ENCODE measurements at regions not wholly inside any gene's neighbourhood (a gene's known extent, or its start where the extent isn't known, plus 50 kb on each side); places are given as distances from the start of the nearest gene placed in this dataset.

DNA sequence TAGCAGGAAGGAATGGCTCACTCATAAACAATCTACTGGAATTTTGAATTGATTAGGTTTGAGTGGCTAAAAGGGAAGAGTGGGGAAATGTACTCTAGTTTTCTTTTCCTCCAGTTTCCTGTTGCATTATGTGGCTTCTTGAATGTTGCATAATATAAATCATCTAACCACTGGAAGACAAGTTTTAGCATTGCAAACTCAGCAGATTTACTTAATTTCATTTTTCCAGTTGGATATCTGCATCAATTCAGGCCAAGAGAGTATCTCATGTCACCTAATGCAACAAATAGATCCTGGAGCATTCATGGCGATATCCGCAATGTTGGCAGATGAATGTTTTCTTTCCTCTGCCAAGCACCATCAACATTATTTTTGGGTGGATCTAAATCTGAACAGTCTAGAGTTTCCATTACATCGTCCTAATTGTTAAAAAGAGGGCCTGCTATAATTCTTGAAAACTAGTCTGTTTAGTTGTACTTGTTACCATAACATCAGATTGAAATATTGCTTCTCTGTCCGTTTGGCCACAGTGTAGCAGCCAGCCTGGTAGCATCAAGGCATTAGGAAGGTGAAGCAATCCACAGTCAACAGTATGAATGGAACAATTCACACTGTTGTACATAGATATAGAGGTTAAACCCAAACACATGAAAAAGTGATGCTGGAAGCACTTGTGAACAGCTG, 544.2 kb downstream of the ETNK1 start:
- Histone ChIP-seq H4K20me1 (ENCODE audit: insufficient read depth, low read length, poor library complexity, severe bottlenecking) (no peaks in the 10 kb centered on the region), H3K9ac (ENCODE audit: low read depth, low read length, poor library complexity, severe bottlenecking) (no peak overlapping the region), H3K4me3 (ENCODE audit: low read length, poor library complexity, severe bottlenecking) (no peak overlapping the region), H3K4me2 (ENCODE audit: low read depth, low read length, poor library complexity, severe bottlenecking) (no peak overlapping the region), H3K79me2 (ENCODE audit: insufficient read depth, low read length) (no peaks in the 10 kb centered on the region), H3K4me1 (ENCODE audit: insufficient read depth, low read length, poor library complexity, severe bottlenecking) (no peaks in the 10 kb centered on the region), H2AFZ (ENCODE audit: low read length) (no peak overlapping the region), H3F3A (ENCODE audit: low read depth) (no peaks in the 10 kb centered on the region), H3K27me3 (ENCODE audit: insufficient read depth, low read length, poor library complexity, severe bottlenecking) (no peaks in the 10 kb centered on the region), H3K9me3 (ENCODE audit: insufficient read depth, low read depth, low read length) (no peaks in the 10 kb centered on the region), H3K9me2 (replicated peaks; ENCODE audit: low read depth, low read length) (no peaks in the 10 kb centered on the region), H3K36me3 (ENCODE audit: insufficient read depth, low read length) (no peaks in the 10 kb centered on the region)
- TF ChIP-seq, protein P1, sequence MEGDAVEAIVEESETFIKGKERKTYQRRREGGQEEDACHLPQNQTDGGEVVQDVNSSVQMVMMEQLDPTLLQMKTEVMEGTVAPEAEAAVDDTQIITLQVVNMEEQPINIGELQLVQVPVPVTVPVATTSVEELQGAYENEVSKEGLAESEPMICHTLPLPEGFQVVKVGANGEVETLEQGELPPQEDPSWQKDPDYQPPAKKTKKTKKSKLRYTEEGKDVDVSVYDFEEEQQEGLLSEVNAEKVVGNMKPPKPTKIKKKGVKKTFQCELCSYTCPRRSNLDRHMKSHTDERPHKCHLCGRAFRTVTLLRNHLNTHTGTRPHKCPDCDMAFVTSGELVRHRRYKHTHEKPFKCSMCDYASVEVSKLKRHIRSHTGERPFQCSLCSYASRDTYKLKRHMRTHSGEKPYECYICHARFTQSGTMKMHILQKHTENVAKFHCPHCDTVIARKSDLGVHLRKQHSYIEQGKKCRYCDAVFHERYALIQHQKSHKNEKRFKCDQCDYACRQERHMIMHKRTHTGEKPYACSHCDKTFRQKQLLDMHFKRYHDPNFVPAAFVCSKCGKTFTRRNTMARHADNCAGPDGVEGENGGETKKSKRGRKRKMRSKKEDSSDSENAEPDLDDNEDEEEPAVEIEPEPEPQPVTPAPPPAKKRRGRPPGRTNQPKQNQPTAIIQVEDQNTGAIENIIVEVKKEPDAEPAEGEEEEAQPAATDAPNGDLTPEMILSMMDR (conservative IDR thresholded peaks at IDR 0.05; ENCODE audit: low read length), result no peak
- no peak for TF ChIP-seq EZH2phosphoT487 (IDR thresholded peaks at IDR 0.05; ENCODE audit: borderline replicate concordance)

DNA sequence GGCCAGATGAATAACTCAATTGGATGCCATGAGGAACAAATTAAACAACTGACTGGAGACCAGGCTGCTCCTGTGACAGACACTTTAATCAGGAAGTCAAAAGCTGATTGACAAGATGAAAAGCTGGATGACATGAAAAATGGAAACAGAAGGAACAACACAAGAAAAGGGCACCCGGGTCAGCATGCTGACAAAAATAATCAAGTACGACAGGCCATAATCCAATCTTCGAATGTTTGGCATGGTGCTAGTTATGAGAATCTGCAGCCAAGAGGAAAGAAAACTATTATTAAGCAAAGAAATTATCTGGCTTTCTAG, 544.7 kb downstream of the ETNK1 start:
- no peaks in the 10 kb centered on the region for H3K9me2 ChIP-seq (replicated peaks; ENCODE audit: low read depth, low read length)
- TF ChIP-seq, protein P1 (conservative IDR thresholded peaks at IDR 0.05; ENCODE audit: low read length), result no peak
- TF ChIP-seq EZH2phosphoT487 (IDR thresholded peaks at IDR 0.05; ENCODE audit: borderline replicate concordance), result no peak
- no peak overlapping the region for H3K4me3 ChIP-seq (ENCODE audit: low read length, poor library complexity, severe bottlenecking)
- no peaks in the 10 kb centered on the region for H3F3A ChIP-seq (ENCODE audit: low read depth)
- no peaks in the 10 kb centered on the region for H3K4me1 ChIP-seq (ENCODE audit: insufficient read depth, low read length, poor library complexity, severe bottlenecking)
- no peaks in the 10 kb centered on the region for H3K27me3 ChIP-seq (ENCODE audit: insufficient read depth, low read length, poor library complexity, severe bottlenecking)
- no peaks in the 10 kb centered on the region for H3K36me3 ChIP-seq (ENCODE audit: insufficient read depth, low read length)
- no peaks in the 10 kb centered on the region for H3K9me3 ChIP-seq (ENCODE audit: insufficient read depth, low read depth, low read length)
- H3K9ac ChIP-seq (ENCODE audit: low read depth, low read length, poor library complexity, severe bottlenecking), result no peak overlapping the region
- H4K20me1 ChIP-seq (ENCODE audit: insufficient read depth, low read length, poor library complexity, severe bottlenecking), result no peaks in the 10 kb centered on the region
- no peak overlapping the region for H2AFZ ChIP-seq (ENCODE audit: low read length)
- no peaks in the 10 kb centered on the region for H3K79me2 ChIP-seq (ENCODE audit: insufficient read depth, low read length)
- H3K4me2 ChIP-seq (ENCODE audit: low read depth, low read length, poor library complexity, severe bottlenecking), result no peak overlapping the region

DNA sequence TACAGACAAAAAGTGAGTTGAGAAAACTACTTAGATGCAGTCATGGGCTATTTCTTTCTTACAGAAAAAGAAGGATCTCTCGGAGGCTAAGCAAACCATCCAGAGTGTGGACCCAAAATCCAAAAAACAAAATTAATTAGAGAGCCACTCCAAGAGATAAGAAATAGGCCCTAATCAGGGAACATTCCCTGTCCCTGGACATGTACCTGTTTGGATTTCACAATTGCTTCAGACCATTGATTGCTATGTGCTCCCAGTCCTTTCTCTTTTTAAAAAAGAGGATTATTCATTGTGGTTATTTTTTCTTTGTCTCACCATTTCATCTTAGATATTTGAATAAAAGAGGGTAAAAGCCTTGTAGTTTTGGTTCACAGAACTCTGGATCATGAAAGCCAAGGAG, 549.9 kb downstream of the ETNK1 start:
- H4K20me1 ChIP-seq (ENCODE audit: insufficient read depth, low read length, poor library complexity, severe bottlenecking), result no peaks in the 10 kb centered on the region
- no peak overlapping the region for H3K9ac ChIP-seq (ENCODE audit: low read depth, low read length, poor library complexity, severe bottlenecking)
- no peaks in the 10 kb centered on the region for H3K9me3 ChIP-seq (ENCODE audit: insufficient read depth, low read depth, low read length)
- H3K27me3 ChIP-seq (ENCODE audit: insufficient read depth, low read length, poor library complexity, severe bottlenecking), result no peaks in the 10 kb centered on the region
- no peak for TF ChIP-seq EZH2phosphoT487 (IDR thresholded peaks at IDR 0.05; ENCODE audit: borderline replicate concordance)
- TF ChIP-seq, protein P1 (conservative IDR thresholded peaks at IDR 0.05; ENCODE audit: low read length), result no peak
- no peaks in the 10 kb centered on the region for H3K79me2 ChIP-seq (ENCODE audit: insufficient read depth, low read length)
- H3K4me3 ChIP-seq (ENCODE audit: low read length, poor library complexity, severe bottlenecking), result no peak overlapping the region
- no peaks in the 10 kb centered on the region for H3F3A ChIP-seq (ENCODE audit: low read depth)
- no peaks in the 10 kb centered on the region for H3K9me2 ChIP-seq (replicated peaks; ENCODE audit: low read depth, low read length)
- no peak overlapping the region for H3K4me2 ChIP-seq (ENCODE audit: low read depth, low read length, poor library complexity, severe bottlenecking)
- no peak overlapping the region for H2AFZ ChIP-seq (ENCODE audit: low read length)
- H3K4me1 ChIP-seq (ENCODE audit: insufficient read depth, low read length, poor library complexity, severe bottlenecking), result no peaks in the 10 kb centered on the region
- no peaks in the 10 kb centered on the region for H3K36me3 ChIP-seq (ENCODE audit: insufficient read depth, low read length)

Data from Loucy (cell line).